ENCODE measurements at regions not wholly inside any gene's neighbourhood (a gene's known extent, or its start where the extent isn't known, plus 50 kb on each side); places are given as distances from the start of the nearest gene placed in this dataset.

GRCh38 chr15:45914425-45914824, 279.6 kb downstream of the SQOR start:
- Histone ChIP-seq H3K27me3 (ENCODE audit: low read depth) (no peaks in the 10 kb centered on the region), H3K27ac (no peak overlapping the region), H3K9me3 (peaks cover 4% of the 10 kb centered on the region), H3K4me1 (peaks cover 7% of the 10 kb centered on the region), H3K36me3 (no peaks in the 10 kb centered on the region), H3K4me3 (no peak overlapping the region)
- intact Hi-C loops (cut with DNase I), result no loop called here
- TF ChIP-seq CTCF (IDR thresholded peaks at IDR 0.05), result no peak
- DNase-seq (no peak), ATAC-seq (no peak)

- intact Hi-C loops (cut with DNase I), result no loop called here
- Histone ChIP-seq H3K36me3 (no peaks in the 10 kb centered on the region), H3K27ac (no peak overlapping the region), H3K27me3 (ENCODE audit: low read depth) (no peaks in the 10 kb centered on the region), H3K4me1 (peaks cover 8% of the 10 kb centered on the region), H3K4me3 (no peak overlapping the region), H3K9me3 (no peaks in the 10 kb centered on the region)
- DNase-seq, result no peak
- no peak for ATAC-seq
- no peak for TF ChIP-seq CTCF (IDR thresholded peaks at IDR 0.05)
Measured at GRCh38 chr15:45918839-45919238, 284.0 kb downstream of the SQOR start.

DNA sequence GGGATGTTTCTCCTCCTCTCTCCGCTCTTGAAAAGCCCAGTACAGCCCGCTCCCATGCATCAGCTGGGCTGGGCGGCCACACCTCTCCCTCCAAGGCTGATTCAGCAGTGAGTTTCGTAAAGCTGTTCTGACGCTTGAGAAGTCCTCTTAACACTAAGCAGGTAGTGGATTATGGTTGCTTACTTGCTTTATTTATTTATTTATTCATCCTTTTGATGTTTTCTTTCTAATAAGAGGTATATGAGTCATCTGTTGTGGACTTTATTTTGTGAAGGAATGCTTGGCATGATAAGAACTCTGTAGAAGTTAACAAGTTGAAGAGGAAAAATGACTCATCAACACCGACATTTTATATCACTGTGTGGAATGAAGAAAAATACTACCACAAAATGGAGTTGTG, 285.0 kb downstream of the SQOR start:
- peaks cover 8% of the 10 kb centered on the region for H3K4me1 ChIP-seq
- TF ChIP-seq CTCF (IDR thresholded peaks at IDR 0.05), result no peak
- no peaks in the 10 kb centered on the region for H3K36me3 ChIP-seq
- ATAC-seq (peak; percentile 94 to 95), DNase-seq (peak; percentile 57)
- intact Hi-C loops (cut with DNase I), result no loop called here
- no peaks in the 10 kb centered on the region for H3K27me3 ChIP-seq (ENCODE audit: low read depth)
- no peak overlapping the region for H3K27ac ChIP-seq
- H3K4me3 ChIP-seq, result no peak overlapping the region
- no peaks in the 10 kb centered on the region for H3K9me3 ChIP-seq

- intact Hi-C loops (cut with DNase I), result no loop called here
- no peaks in the 10 kb centered on the region for H3K36me3 ChIP-seq
- ATAC-seq, result peak; percentile 61 to 71
- peaks cover 8% of the 10 kb centered on the region for H3K4me1 ChIP-seq
- peak overlapping the region; percentile 60 for H3K27ac ChIP-seq
- no peak for DNase-seq
- TF ChIP-seq CTCF (IDR thresholded peaks at IDR 0.05), result no peak
- no peaks in the 10 kb centered on the region for H3K27me3 ChIP-seq (ENCODE audit: low read depth)
- H3K9me3 ChIP-seq, result no peaks in the 10 kb centered on the region
- H3K4me3 ChIP-seq, result no peak overlapping the region
Measured at GRCh38 chr15:45921376-45921775, 286.5 kb downstream of the SQOR start.

DNA sequence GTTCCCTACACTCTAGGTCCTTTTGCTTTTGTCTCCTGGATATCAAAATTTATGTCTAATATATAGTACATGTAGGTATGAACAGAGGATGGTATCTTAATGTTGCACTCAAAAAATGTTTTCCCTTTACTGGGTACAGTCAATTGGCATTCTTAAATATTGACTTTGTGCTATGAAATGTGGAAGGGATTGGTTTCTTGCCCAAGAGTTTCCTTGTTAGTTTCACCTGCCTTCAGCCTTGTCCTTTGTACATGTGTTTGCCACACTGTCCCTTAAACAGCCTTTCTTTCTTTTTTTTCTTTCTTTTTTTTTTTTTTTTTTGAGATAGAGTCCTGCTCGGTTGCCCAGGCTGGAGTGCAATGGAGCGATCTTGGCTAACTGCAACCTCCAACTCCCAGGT, 287.1 kb downstream of the SQOR start:
- H3K36me3 ChIP-seq, result no peaks in the 10 kb centered on the region
- H3K27me3 ChIP-seq (ENCODE audit: low read depth), result no peaks in the 10 kb centered on the region
- H3K9me3 ChIP-seq, result no peaks in the 10 kb centered on the region
- no peak for DNase-seq
- H3K27ac ChIP-seq, result peak overlapping the region; percentile 60
- ATAC-seq, result peak; percentile 54 to 58
- no peak overlapping the region for H3K4me3 ChIP-seq
- intact Hi-C loops (cut with DNase I), result no loop called here
- no peak for TF ChIP-seq CTCF (IDR thresholded peaks at IDR 0.05)
- H3K4me1 ChIP-seq, result peaks cover 8% of the 10 kb centered on the region

- TF ChIP-seq CTCF (IDR thresholded peaks at IDR 0.05), result no peak
Measured at GRCh38 chr15:45941367-45941766, 306.5 kb downstream of the SQOR start.

More at GRCh38 chr15:45941367-45941766, 306.5 kb downstream of the SQOR start:
- no peaks in the 10 kb centered on the region for H3K36me3 ChIP-seq
- no peak overlapping the region for H3K4me3 ChIP-seq
- H3K27ac ChIP-seq, result no peak overlapping the region
- ATAC-seq (no peak), DNase-seq (no peak)
- no peaks in the 10 kb centered on the region for H3K9me3 ChIP-seq
- intact Hi-C loops (cut with DNase I), result no loop called here
- no peaks in the 10 kb centered on the region for H3K27me3 ChIP-seq (ENCODE audit: low read depth)
- no peaks in the 10 kb centered on the region for H3K4me1 ChIP-seq

Measured in lower lobe of right lung (tissue), 2 donors.